PC-9 (cell line): ENCODE measurements at regions not wholly inside any gene's neighbourhood (a gene's known extent, or its start where the extent isn't known, plus 50 kb on each side); places are given as distances from the start of the nearest gene placed in this dataset.
"Not testable (repeated sequence)": the region's sequence is repeated elsewhere in the genome, so short reads cannot be mapped to it uniquely, and the experiment has no call there.

ENCODE experiments used
- BruUV-seq: library from RNA; stranded (reverse); fragments of 400-500 nt; replicated peaks from 2 replicates; lab custom pipeline; 2021; lab: Mats Ljungman, UMichigan
- CTCF ChIA-PET: fragments of 300-600 bp; sonication (Branson Sonifier 250); formaldehyde crosslinking; loops from one replicate; lab custom pipeline; 2022; ENCODE audit warnings: antibody characterized with exemption; lab: Charles Lee
- POLR2A ChIA-PET: fragments of 300-600 bp; sonication (Branson Sonifier 250); formaldehyde crosslinking; loops from one replicate; lab custom pipeline; 2022; ENCODE audit warnings: antibody characterized with exemption; ENCODE audit not compliant: unreplicated experiment; lab: Charles Lee
- DNase-seq, 2 experiments: peaks; one replicate each; pipeline versions ENCODE4 v3.0.0 to v3.0.0-alpha.2; 2015 to 2022; ENCODE audit warnings: mixed read lengths in 1 of 2
- H2AFZ ChIP-seq: fragments of 200-600 bp; sonication (generic); 2 replicates; pipeline ENCODE4 v1.8.1; 2017; ENCODE audit warnings: antibody characterized with exemption
- H3F3A ChIP-seq: fragments of 200-600 bp; sonication (generic); 2 replicates; pipeline ENCODE4 v1.8.1; 2017; ENCODE audit warnings: antibody characterized with exemption, mild to moderate bottlenecking, low read depth; ENCODE audit not compliant: insufficient read depth
- H3K27ac ChIP-seq: fragments of 200-600 bp; sonication (generic); 2 replicates; pipeline ENCODE4 v1.6.1; 2016; ENCODE audit warnings: mixed run types
- H3K27me3 ChIP-seq: fragments of 200-600 bp; sonication (generic); 2 replicates; pipeline ENCODE4 v1.6.1; 2016; ENCODE audit warnings: low read depth, mixed run types; ENCODE audit not compliant: insufficient read depth
- H3K36me3 ChIP-seq: fragments of 200-600 bp; sonication (generic); 2 replicates; pipeline ENCODE4 v1.6.1; 2016; ENCODE audit warnings: low read depth, mixed run types
- H3K4me1 ChIP-seq: fragments of 200-600 bp; sonication (generic); replicated peaks from 2 replicates; pipeline ENCODE4 v1.6.1; 2016; ENCODE audit warnings: mixed run types; ENCODE audit not compliant: insufficient read depth
- H3K4me2 ChIP-seq: fragments of 200-600 bp; sonication (generic); 2 replicates; pipeline ENCODE4 v1.6.1; 2017; ENCODE audit warnings: mixed run types
- H3K4me3 ChIP-seq: fragments of 200-600 bp; sonication (generic); 2 replicates; pipeline ENCODE4 v1.6.1; 2016; ENCODE audit warnings: mixed run types
- H3K79me2 ChIP-seq: fragments of 200-600 bp; sonication (generic); 2 replicates; pipeline ENCODE4 v1.6.1; 2017; ENCODE audit warnings: low read depth, mixed run types
- H3K9me2 ChIP-seq: fragments of 200-600 bp; sonication (generic); 2 replicates; pipeline ENCODE4 v1.8.1; 2017; ENCODE audit warnings: mild to moderate bottlenecking; ENCODE audit not compliant: insufficient read depth
- H3K9me3 ChIP-seq: fragments of 200-600 bp; sonication (generic); 2 replicates; pipeline ENCODE4 v1.8.1; 2016; ENCODE audit warnings: low read depth; ENCODE audit not compliant: insufficient read depth
- H4K20me1 ChIP-seq: fragments of 200-600 bp; sonication (generic); 2 replicates; pipeline ENCODE4 v1.8.1; 2017; ENCODE audit not compliant: insufficient read depth
- CTCF ChIP-seq: fragments of 200-600 bp; sonication (generic); conservative IDR thresholded peaks from 2 replicates; pipeline ENCODE4 v1.6.1; 2017; ENCODE audit warnings: mixed run types, antibody characterized with exemption, mild to moderate bottlenecking, moderate library complexity
- EZH2 ChIP-seq: fragments of 200-600 bp; sonication (generic); IDR thresholded peaks from 2 replicates; pipeline ENCODE4 v1.8.0; 2017; ENCODE audit warnings: antibody characterized with exemption, low read depth
- intact Hi-C: fragments of 100-400 bp; cut with micrococcal nuclease; formaldehyde crosslinking; loops from one replicate; pipeline ENCODE4 v1.10.0; 2022; ENCODE audit not compliant: unreplicated experiment

GRCh38 chrX:50967736-50968135 is 57.2 kb downstream of the BMP15 start:
- H3K27me3 ChIP-seq = no peaks in the 10 kb centered on the region
- no peaks in the 10 kb centered on the region for H3K36me3 ChIP-seq
- DNase-seq = no peak
- TF ChIP-seq EZH2 = no peak
- TF ChIP-seq CTCF = no peak
- intact Hi-C loops = no loop called here
- POLR2A ChIA-PET = interaction anchor here (0.6 kb wide), 1 partner anchor 35 kb away, joined by 3 read pairs; no protein-coding TSS in a partner anchor
- H3K4me1 ChIP-seq = no peaks in the 10 kb centered on the region
- H3K79me2 ChIP-seq = no peaks in the 10 kb centered on the region
- no peaks in the 10 kb centered on the region for H3F3A ChIP-seq
- H3K27ac ChIP-seq = no peak overlapping the region
- no peaks in the 10 kb centered on the region for H3K9me2 ChIP-seq
- H3K9me3 ChIP-seq = no peaks in the 10 kb centered on the region
- no peaks in the 10 kb centered on the region for H4K20me1 ChIP-seq
- no peak overlapping the region for H2AFZ ChIP-seq
- CTCF ChIA-PET = no interaction called here
- no peak overlapping the region for H3K4me2 ChIP-seq
- no peak overlapping the region for H3K4me3 ChIP-seq
- BruUV-seq = no TSS peak

- H3F3A ChIP-seq, H3K4me2 ChIP-seq, H3K4me3 ChIP-seq, H4K20me1 ChIP-seq, BruUV-seq, POLR2A ChIA-PET, intact Hi-C loops, H3K36me3 ChIP-seq, H3K27me3 ChIP-seq, DNase-seq, CTCF ChIA-PET, H3K9me2 ChIP-seq, H3K4me1 ChIP-seq, H3K9me3 ChIP-seq, H3K27ac ChIP-seq, H3K79me2 ChIP-seq, H2AFZ ChIP-seq: not testable (repeated sequence)
These were observed 58.5 kb downstream of the BMP15 start for GRCh38 chrX:50968871-50969635.

- H3K27ac ChIP-seq = no peak overlapping the region
- no peaks in the 10 kb centered on the region for H3F3A ChIP-seq
- ChIA-PET POLR2A (no interaction called here), CTCF (no interaction called here)
- no peak overlapping the region for H3K4me2 ChIP-seq
- no peaks in the 10 kb centered on the region for H3K9me2 ChIP-seq
- H3K27me3 ChIP-seq = no peaks in the 10 kb centered on the region
- H3K9me3 ChIP-seq = no peaks in the 10 kb centered on the region
- H4K20me1 ChIP-seq = no peaks in the 10 kb centered on the region
- no peaks in the 10 kb centered on the region for H3K4me1 ChIP-seq
- no peak overlapping the region for H2AFZ ChIP-seq
- no peaks in the 10 kb centered on the region for H3K36me3 ChIP-seq
- no peak for DNase-seq
- H3K79me2 ChIP-seq = no peaks in the 10 kb centered on the region
- no peak overlapping the region for H3K4me3 ChIP-seq
- TF ChIP-seq CTCF (no peak), EZH2 (no peak)
- no TSS peak for BruUV-seq
- intact Hi-C loops = no loop called here
These were observed 60.9 kb downstream of the BMP15 start for GRCh38 chrX:50971395-50971794.

GRCh38 chrX:50973199-50973598 is 62.7 kb downstream of the BMP15 start:
- POLR2A ChIA-PET = no interaction called here
- Histone ChIP-seq H4K20me1 (no peaks in the 10 kb centered on the region), H3K9me2 (no peaks in the 10 kb centered on the region), H2AFZ (no peak overlapping the region), H3K4me3 (no peak overlapping the region), H3K79me2 (no peaks in the 10 kb centered on the region), H3K36me3 (no peaks in the 10 kb centered on the region), H3K27ac (no peak overlapping the region), H3K9me3 (no peaks in the 10 kb centered on the region), H3F3A (no peaks in the 10 kb centered on the region), H3K27me3 (no peaks in the 10 kb centered on the region), H3K4me2 (no peak overlapping the region), H3K4me1 (no peaks in the 10 kb centered on the region)
- CTCF ChIA-PET = no interaction called here
- no TSS peak for BruUV-seq
- intact Hi-C loops = no loop called here
- TF ChIP-seq EZH2 (no peak), CTCF (no peak)
- DNase-seq = no peak
